ENCODE measurements at regions not wholly inside any gene's neighbourhood (a gene's known extent, or its start where the extent isn't known, plus 50 kb on each side); places are given as distances from the start of the nearest gene placed in this dataset.

DNA sequence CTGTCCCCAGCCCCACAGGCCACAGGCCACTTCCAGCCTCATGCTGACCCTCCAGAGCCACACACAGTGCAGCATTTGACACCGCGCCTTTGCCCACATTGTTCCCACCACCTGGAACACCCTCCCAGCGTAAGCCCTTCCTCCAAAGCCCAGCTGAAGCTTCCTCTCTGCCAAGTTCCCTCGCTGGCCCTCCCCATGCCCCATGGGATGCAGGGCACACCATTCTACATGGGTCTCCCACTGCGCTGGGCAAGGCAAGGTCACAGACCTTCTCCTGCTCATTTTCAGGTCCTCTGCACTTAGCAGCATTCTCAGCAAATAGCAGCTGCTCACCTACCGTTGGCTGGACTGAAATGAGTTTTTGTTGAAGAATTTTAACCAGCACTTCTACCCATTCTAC is 455.5 kb downstream of the EIPR1 start:
- BruUV-seq (replicated peaks): no TSS peak
- FAIRE-seq: no peak
- Histone ChIP-seq H3K4me1 (ENCODE audit: control insufficient read depth, insufficient read depth, low read length) (no peaks in the 10 kb centered on the region), H3K27ac (ENCODE audit: control insufficient read depth, insufficient read depth) (no peak overlapping the region), H3K4me3 (no peak overlapping the region), H3K4me2 (ENCODE audit: control insufficient read depth, insufficient read depth) (no peak overlapping the region), H2AFZ (ENCODE audit: control insufficient read depth, low read depth, low read length) (no peak overlapping the region), H4K20me1 (ENCODE audit: control insufficient read depth, insufficient read depth) (no peaks in the 10 kb centered on the region), H3K27me3 (replicated peaks in 1 of 2; ENCODE audit: control insufficient read depth in 2 of 2, insufficient read depth in 2 of 2, low read length in 1 of 2) (no peaks in the 10 kb centered on the region), H3K9me3 (replicated peaks; ENCODE audit: control insufficient read depth, insufficient read depth, low read length) (no peaks in the 10 kb centered on the region), H3K9ac (ENCODE audit: control insufficient read depth, insufficient read depth, low read length) (no peak overlapping the region), H3K79me2 (ENCODE audit: control insufficient read depth, insufficient read depth, low read length) (no peaks in the 10 kb centered on the region), H3K36me3 (ENCODE audit: control insufficient read depth in 2 of 2, insufficient read depth in 2 of 2, low read length in 1 of 2) (no peaks in the 10 kb centered on the region)
- CTCF ChIA-PET: no interaction called here
- in situ Hi-C loops (cut with MboI) (no loop called here), intact Hi-C loops (cut with micrococcal nuclease; ENCODE audit: unreplicated experiment) (no loop called here)
- no peak for ATAC-seq
- POLR2A ChIA-PET: no interaction called here
- RAD21 ChIA-PET (ENCODE audit: unreplicated experiment): interaction anchor here (0.5 to 0.7 kb wide), 2 partner anchors 29 to 303 kb away, joined by 3 read pairs; no protein-coding TSS in a partner anchor
- WGBS (ENCODE audit: insufficient coverage, insufficient replicate concordance, low lambda C conversion rate, missing lambda C conversion rate): 23% methylated on average over 6 of the region's 6 CpGs
- DNase-seq (ENCODE audit: low read depth, low spot score): no peak
- no peak for TF ChIP-seq RCOR1 (conservative IDR thresholded peaks at IDR 0.05; ENCODE audit: low read depth, low read length)
- TF ChIP-seq HDAC6 (IDR thresholded peaks at IDR 0.05; ENCODE audit: unreplicated experiment): no peak
- no peak for TF ChIP-seq PAX8 (IDR thresholded peaks at IDR 0.05)
- TF ChIP-seq BMI1 (IDR thresholded peaks at IDR 0.05; ENCODE audit: borderline replicate concordance): no peak
- TF ChIP-seq MYB (IDR thresholded peaks at IDR 0.05; ENCODE audit: borderline replicate concordance, low read depth, low read length): no peak
- SMC1A ChIA-PET (ENCODE audit: uncharacterized antibody, unreplicated experiment): no interaction called here

DNA sequence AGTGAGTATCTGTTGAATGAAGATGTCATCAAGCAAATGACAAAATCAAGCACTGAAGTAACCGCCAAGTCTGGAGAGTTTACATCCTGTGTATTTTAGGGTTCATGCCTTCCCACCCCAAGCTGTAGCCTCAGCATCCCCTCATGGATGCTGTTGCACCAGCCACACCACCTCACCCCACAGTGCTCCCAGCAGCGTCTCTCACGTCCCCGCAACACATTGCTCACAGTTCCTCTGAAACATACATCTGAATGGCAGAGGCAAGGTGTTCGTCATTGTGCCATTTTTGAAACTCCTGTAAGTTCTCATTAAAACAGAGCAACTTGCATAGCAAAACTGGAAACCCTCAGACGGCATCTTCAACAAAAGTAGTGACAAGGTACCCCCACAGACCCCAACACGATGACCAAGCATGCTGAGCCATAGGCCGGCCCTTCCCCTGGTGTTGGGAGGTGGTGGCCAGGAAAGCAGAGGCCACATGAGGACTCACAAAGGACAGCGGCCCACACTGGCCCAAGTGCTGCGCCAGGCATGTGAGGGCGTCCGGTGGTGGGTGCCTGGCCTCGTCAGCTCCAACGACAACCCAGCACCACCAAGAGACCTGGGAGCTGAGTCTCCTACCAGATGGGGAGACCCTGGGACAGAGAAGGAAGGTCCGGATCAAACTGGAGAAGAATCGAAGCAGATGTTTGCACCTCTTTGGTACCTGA is 456.5 kb downstream of the EIPR1 start:
- POLR2A ChIA-PET: no interaction called here
- Histone ChIP-seq H3K9me3 (replicated peaks; ENCODE audit: control insufficient read depth, insufficient read depth, low read length) (no peaks in the 10 kb centered on the region), H2AFZ (ENCODE audit: control insufficient read depth, low read depth, low read length) (no peak overlapping the region), H4K20me1 (ENCODE audit: control insufficient read depth, insufficient read depth) (no peaks in the 10 kb centered on the region), H3K4me1 (ENCODE audit: control insufficient read depth, insufficient read depth, low read length) (no peaks in the 10 kb centered on the region), H3K27ac (ENCODE audit: control insufficient read depth, insufficient read depth) (no peak overlapping the region), H3K4me3 (no peak overlapping the region), H3K9ac (ENCODE audit: control insufficient read depth, insufficient read depth, low read length) (no peak overlapping the region), H3K36me3 (ENCODE audit: control insufficient read depth in 2 of 2, insufficient read depth in 2 of 2, low read length in 1 of 2) (no peaks in the 10 kb centered on the region), H3K4me2 (ENCODE audit: control insufficient read depth, insufficient read depth) (no peak overlapping the region), H3K79me2 (ENCODE audit: control insufficient read depth, insufficient read depth, low read length) (no peaks in the 10 kb centered on the region), H3K27me3 (replicated peaks in 1 of 2; ENCODE audit: control insufficient read depth in 2 of 2, insufficient read depth in 2 of 2, low read length in 1 of 2) (no peaks in the 10 kb centered on the region)
- WGBS (ENCODE audit: insufficient coverage, insufficient replicate concordance, low lambda C conversion rate, missing lambda C conversion rate): 44% methylated on average over 16 of the region's 16 CpGs
- DNase-seq (ENCODE audit: low read depth, low spot score) (no peak), FAIRE-seq (no peak), ATAC-seq (no peak)
- in situ Hi-C loops (cut with MboI) (no loop called here), intact Hi-C loops (cut with micrococcal nuclease; ENCODE audit: unreplicated experiment) (no loop called here)
- CTCF ChIA-PET: no interaction called here
- RAD21 ChIA-PET (ENCODE audit: unreplicated experiment): interaction anchor here (0.5 kb wide), 1 partner anchor 302 kb away, joined by 3 read pairs; no protein-coding TSS in a partner anchor
- no TSS peak for BruUV-seq (replicated peaks)
- SMC1A ChIA-PET (ENCODE audit: uncharacterized antibody, unreplicated experiment): no interaction called here
- TF ChIP-seq NFIC (IDR thresholded peaks at IDR 0.05; ENCODE audit: low read depth, low read length) (no peak), JUNB (IDR thresholded peaks at IDR 0.05) (no peak), SMAD5 (IDR thresholded peaks at IDR 0.05; ENCODE audit: low read depth) (no peak), CBX5 (IDR thresholded peaks at IDR 0.05; ENCODE audit: low read depth) (no peak), ZBED1 (IDR thresholded peaks at IDR 0.05; ENCODE audit: borderline replicate concordance) (no peak), KLF5 (IDR thresholded peaks at IDR 0.05; ENCODE audit: partially characterized antibody) (no peak), YY1 (IDR thresholded peaks at IDR 0.05; ENCODE audit: low read depth, low read length) (no peak), SMARCA5 (IDR thresholded peaks at IDR 0.05) (no peak)
- TF ChIP-seq, protein P1, sequence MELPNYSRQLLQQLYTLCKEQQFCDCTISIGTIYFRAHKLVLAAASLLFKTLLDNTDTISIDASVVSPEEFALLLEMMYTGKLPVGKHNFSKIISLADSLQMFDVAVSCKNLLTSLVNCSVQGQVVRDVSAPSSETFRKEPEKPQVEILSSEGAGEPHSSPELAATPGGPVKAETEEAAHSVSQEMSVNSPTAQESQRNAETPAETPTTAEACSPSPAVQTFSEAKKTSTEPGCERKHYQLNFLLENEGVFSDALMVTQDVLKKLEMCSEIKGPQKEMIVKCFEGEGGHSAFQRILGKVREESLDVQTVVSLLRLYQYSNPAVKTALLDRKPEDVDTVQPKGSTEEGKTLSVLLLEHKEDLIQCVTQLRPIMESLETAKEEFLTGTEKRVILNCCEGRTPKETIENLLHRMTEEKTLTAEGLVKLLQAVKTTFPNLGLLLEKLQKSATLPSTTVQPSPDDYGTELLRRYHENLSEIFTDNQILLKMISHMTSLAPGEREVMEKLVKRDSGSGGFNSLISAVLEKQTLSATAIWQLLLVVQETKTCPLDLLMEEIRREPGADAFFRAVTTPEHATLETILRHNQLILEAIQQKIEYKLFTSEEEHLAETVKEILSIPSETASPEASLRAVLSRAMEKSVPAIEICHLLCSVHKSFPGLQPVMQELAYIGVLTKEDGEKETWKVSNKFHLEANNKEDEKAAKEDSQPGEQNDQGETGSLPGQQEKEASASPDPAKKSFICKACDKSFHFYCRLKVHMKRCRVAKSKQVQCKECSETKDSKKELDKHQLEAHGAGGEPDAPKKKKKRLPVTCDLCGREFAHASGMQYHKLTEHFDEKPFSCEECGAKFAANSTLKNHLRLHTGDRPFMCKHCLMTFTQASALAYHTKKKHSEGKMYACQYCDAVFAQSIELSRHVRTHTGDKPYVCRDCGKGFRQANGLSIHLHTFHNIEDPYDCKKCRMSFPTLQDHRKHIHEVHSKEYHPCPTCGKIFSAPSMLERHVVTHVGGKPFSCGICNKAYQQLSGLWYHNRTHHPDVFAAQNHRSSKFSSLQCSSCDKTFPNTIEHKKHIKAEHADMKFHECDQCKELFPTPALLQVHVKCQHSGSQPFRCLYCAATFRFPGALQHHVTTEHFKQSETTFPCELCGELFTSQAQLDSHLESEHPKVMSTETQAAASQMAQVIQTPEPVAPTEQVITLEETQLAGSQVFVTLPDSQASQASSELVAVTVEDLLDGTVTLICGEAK (IDR thresholded peaks at IDR 0.05; ENCODE audit: borderline replicate concordance): no peak

All from GM12878 (cell line).